ENCODE measurements at regions not wholly inside any gene's neighbourhood (a gene's known extent, or its start where the extent isn't known, plus 50 kb on each side); places are given as distances from the start of the nearest gene placed in this dataset.

GRCh38 chr9:16196206-16196605 is 643.4 kb downstream of the CCDC171 start:
- H3K9me3 ChIP-seq (ENCODE audit: low read depth): no peaks in the 10 kb centered on the region
- TF ChIP-seq, protein P1, sequence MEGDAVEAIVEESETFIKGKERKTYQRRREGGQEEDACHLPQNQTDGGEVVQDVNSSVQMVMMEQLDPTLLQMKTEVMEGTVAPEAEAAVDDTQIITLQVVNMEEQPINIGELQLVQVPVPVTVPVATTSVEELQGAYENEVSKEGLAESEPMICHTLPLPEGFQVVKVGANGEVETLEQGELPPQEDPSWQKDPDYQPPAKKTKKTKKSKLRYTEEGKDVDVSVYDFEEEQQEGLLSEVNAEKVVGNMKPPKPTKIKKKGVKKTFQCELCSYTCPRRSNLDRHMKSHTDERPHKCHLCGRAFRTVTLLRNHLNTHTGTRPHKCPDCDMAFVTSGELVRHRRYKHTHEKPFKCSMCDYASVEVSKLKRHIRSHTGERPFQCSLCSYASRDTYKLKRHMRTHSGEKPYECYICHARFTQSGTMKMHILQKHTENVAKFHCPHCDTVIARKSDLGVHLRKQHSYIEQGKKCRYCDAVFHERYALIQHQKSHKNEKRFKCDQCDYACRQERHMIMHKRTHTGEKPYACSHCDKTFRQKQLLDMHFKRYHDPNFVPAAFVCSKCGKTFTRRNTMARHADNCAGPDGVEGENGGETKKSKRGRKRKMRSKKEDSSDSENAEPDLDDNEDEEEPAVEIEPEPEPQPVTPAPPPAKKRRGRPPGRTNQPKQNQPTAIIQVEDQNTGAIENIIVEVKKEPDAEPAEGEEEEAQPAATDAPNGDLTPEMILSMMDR (IDR thresholded peaks at IDR 0.05): no peak
- TF ChIP-seq EZH2 (IDR thresholded peaks at IDR 0.05): no peak
- no peak for TF ChIP-seq EZH2phosphoT487 (IDR thresholded peaks at IDR 0.05)

GRCh38 chr9:16197578-16198370 is 644.9 kb downstream of the CCDC171 start:
- no peak overlapping the region for H3K27ac Mint-ChIP-seq
- Histone ChIP-seq H4K20me1 (ENCODE audit: low read depth) (no peaks in the 10 kb centered on the region), H3K27me3 (no peaks in the 10 kb centered on the region), H3K27ac (no peak overlapping the region), H2AFZ (replicated peaks) (no peak overlapping the region), H3K4me1 (peaks cover 6% of the 10 kb centered on the region), H3K9ac (no peak overlapping the region), H3K4me3 (no peak overlapping the region), H3K36me3 (no peaks in the 10 kb centered on the region), H3K79me2 (ENCODE audit: low read depth) (no peaks in the 10 kb centered on the region), H3F3A (ENCODE audit: low read depth) (no peaks in the 10 kb centered on the region), H3K4me2 (no peak overlapping the region), H3K9me3 (ENCODE audit: low read depth) (no peaks in the 10 kb centered on the region)
- TF ChIP-seq EZH2phosphoT487 (IDR thresholded peaks at IDR 0.05): no peak
- no peak for TF ChIP-seq EZH2 (IDR thresholded peaks at IDR 0.05)
- TF ChIP-seq, protein P1 (IDR thresholded peaks at IDR 0.05): no peak
- H3K4me3 Mint-ChIP-seq: no peak overlapping the region
- H3K36me3 Mint-ChIP-seq: peaks cover 2% of the 10 kb centered on the region
- H3K9me3 Mint-ChIP-seq: peaks cover 2% of the 10 kb centered on the region
- peaks cover 19% of the 10 kb centered on the region for H3K4me1 Mint-ChIP-seq
- H3K27me3 Mint-ChIP-seq (ENCODE audit: insufficient read depth, low read depth): peaks cover 6% of the 10 kb centered on the region
- DNase-seq (ENCODE audit: low spot score): no peak

More at GRCh38 chr9:16196206-16196605, 643.4 kb downstream of the CCDC171 start:
- no peaks in the 10 kb centered on the region for H4K20me1 ChIP-seq (ENCODE audit: low read depth)
- no peaks in the 10 kb centered on the region for H3F3A ChIP-seq (ENCODE audit: low read depth)
- H2AFZ ChIP-seq (replicated peaks): no peak overlapping the region
- H3K36me3 ChIP-seq: no peaks in the 10 kb centered on the region
- Mint-ChIP-seq H3K4me3 (no peak overlapping the region), H3K27ac (no peak overlapping the region), H3K4me1 (peaks cover 27% of the 10 kb centered on the region), H3K36me3 (peaks cover 2% of the 10 kb centered on the region), H3K9me3 (no peaks in the 10 kb centered on the region), H3K27me3 (ENCODE audit: insufficient read depth, low read depth) (peaks cover 6% of the 10 kb centered on the region)
- no peak overlapping the region for H3K4me2 ChIP-seq
- H3K27ac ChIP-seq: no peak overlapping the region
- no peaks in the 10 kb centered on the region for H3K79me2 ChIP-seq (ENCODE audit: low read depth)
- no peaks in the 10 kb centered on the region for H3K27me3 ChIP-seq
- DNase-seq (ENCODE audit: low spot score): no peak
- no peak overlapping the region for H3K9ac ChIP-seq
- peaks cover 10% of the 10 kb centered on the region for H3K4me1 ChIP-seq
- no peak overlapping the region for H3K4me3 ChIP-seq

DNA sequence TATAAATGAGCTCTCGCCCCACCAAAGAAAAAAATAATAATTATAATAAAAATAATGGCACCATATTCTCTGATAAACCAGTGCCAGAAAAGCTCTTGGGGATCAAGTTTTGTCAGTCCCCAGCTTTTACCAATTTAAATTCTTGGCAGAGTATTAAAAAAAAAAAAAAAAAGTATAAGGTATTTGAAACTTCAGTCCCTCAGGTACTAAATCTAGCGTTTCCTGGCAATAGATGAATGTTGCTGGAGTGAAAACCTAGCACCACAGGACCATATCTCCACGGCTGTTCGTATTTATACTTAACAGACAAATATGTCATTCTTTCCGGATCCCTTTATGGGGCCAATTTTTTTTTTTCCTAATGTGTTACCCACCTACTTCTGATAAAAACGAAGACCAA is 646.2 kb downstream of the CCDC171 start:
- H3K4me2 ChIP-seq: no peak overlapping the region
- TF ChIP-seq EZH2phosphoT487 (IDR thresholded peaks at IDR 0.05) (no peak), EZH2 (IDR thresholded peaks at IDR 0.05) (no peak)
- TF ChIP-seq, protein P1 (IDR thresholded peaks at IDR 0.05): no peak
- no peaks in the 10 kb centered on the region for H3K27me3 ChIP-seq
- H3K79me2 ChIP-seq (ENCODE audit: low read depth): no peaks in the 10 kb centered on the region
- H3K4me3 ChIP-seq: no peak overlapping the region
- H3K4me1 ChIP-seq: no peaks in the 10 kb centered on the region
- peaks cover 6% of the 10 kb centered on the region for H3K27me3 Mint-ChIP-seq (ENCODE audit: insufficient read depth, low read depth)
- H3K4me1 Mint-ChIP-seq: peaks cover 23% of the 10 kb centered on the region
- peaks cover 2% of the 10 kb centered on the region for H3K9me3 Mint-ChIP-seq
- no peak overlapping the region for H3K9ac ChIP-seq
- H3F3A ChIP-seq (ENCODE audit: low read depth): no peaks in the 10 kb centered on the region
- no peak for DNase-seq (ENCODE audit: low spot score)
- H3K27ac ChIP-seq: no peak overlapping the region
- H2AFZ ChIP-seq (replicated peaks): no peak overlapping the region
- no peaks in the 10 kb centered on the region for H3K9me3 ChIP-seq (ENCODE audit: low read depth)
- H4K20me1 ChIP-seq (ENCODE audit: low read depth): no peaks in the 10 kb centered on the region
- no peak overlapping the region for H3K27ac Mint-ChIP-seq
- no peaks in the 10 kb centered on the region for H3K36me3 ChIP-seq
- peaks cover 2% of the 10 kb centered on the region for H3K36me3 Mint-ChIP-seq
- H3K4me3 Mint-ChIP-seq: no peak overlapping the region
